ACC112 (cell line): ENCODE measurements at regions not wholly inside any gene's neighbourhood (a gene's known extent, or its start where the extent isn't known, plus 50 kb on each side); places are given as distances from the start of the nearest gene placed in this dataset.
"Not testable (repeated sequence)": the region's sequence is repeated elsewhere in the genome, so short reads cannot be mapped to it uniquely, and the experiment has no call there.

ENCODE experiments used
- H2AFZ ChIP-seq: fragments of 200-600 bp; sonication (generic); one replicate; pipeline ENCODE4 v1.6.0; 2017; ENCODE audit warnings: antibody characterized with exemption, low read length; ENCODE audit not compliant: unreplicated experiment
- H3K27ac ChIP-seq: fragments of 200-600 bp; sonication (generic); 2 replicates; pipeline ENCODE4 v1.5.1; 2014; ENCODE audit warnings: low read depth, mild to moderate bottlenecking, antibody characterized with exemption, low read length, moderate library complexity
- H3K27me3 ChIP-seq: fragments of 200-600 bp; sonication (generic); 2 replicates; pipeline ENCODE4 v1.6.1; 2014; ENCODE audit warnings: mild to moderate bottlenecking, antibody characterized with exemption, low read length, moderate library complexity, mixed read lengths; ENCODE audit not compliant: insufficient read depth
- H3K36me3 ChIP-seq: fragments of 200-600 bp; sonication (generic); 2 replicates; pipeline ENCODE4 v1.6.1; 2016; ENCODE audit warnings: mild to moderate bottlenecking, antibody characterized with exemption, low read length, moderate library complexity, mixed read lengths; ENCODE audit not compliant: insufficient read depth
- H3K4me1 ChIP-seq: fragments of 200-600 bp; sonication (generic); one replicate; pipeline ENCODE4 v1.6.1; 2016; ENCODE audit warnings: low read length, mixed read lengths; ENCODE audit not compliant: insufficient read depth, unreplicated experiment, control insufficient read depth
- H3K4me3 ChIP-seq: fragments of 200-600 bp; sonication (generic); 2 replicates; pipeline ENCODE4 v1.5.1; 2014; ENCODE audit warnings: mild to moderate bottlenecking, low read depth, low read length
- H3K79me2 ChIP-seq: fragments of 200-600 bp; sonication (generic); one replicate; pipeline ENCODE4 v1.6.0; 2016; ENCODE audit warnings: low read length; ENCODE audit not compliant: control insufficient read depth, unreplicated experiment, insufficient read depth

DNA sequence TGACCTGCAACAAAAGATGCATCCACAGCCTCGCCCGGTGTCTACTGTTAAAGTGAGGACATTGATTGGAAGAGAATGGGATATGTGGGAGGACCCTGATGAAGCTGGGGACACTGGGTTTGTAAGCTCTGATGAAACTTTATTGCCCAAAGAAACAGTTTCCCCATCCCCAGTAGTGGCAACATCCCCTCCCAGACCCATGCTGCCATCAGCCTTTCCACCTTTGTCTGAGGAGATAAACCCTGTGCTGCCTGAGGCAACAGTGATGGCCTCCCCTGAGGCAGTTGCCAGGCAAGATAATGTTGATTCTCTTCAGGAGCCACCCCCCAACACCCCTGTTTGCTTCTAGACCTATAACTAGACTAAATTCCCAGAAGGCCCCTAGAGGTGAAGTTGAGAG, 234.0 kb downstream of the TFAP2B start:
- not testable (repeated sequence) for H3K27me3 ChIP-seq, H3K27ac ChIP-seq, H3K4me1 ChIP-seq, H3K4me3 ChIP-seq, H3K36me3 ChIP-seq, H2AFZ ChIP-seq, H3K79me2 ChIP-seq

GRCh38 chr6:51055316-51055715, 236.6 kb downstream of the TFAP2B start:
- H3K27ac ChIP-seq, H3K36me3 ChIP-seq, H3K4me1 ChIP-seq, H3K79me2 ChIP-seq, H3K4me3 ChIP-seq, H3K27me3 ChIP-seq, H2AFZ ChIP-seq: not testable (repeated sequence)

GRCh38 chr6:51057296-51057695, 238.6 kb downstream of the TFAP2B start:
- H2AFZ ChIP-seq: no peak overlapping the region
- no peaks in the 10 kb centered on the region for H3K4me1 ChIP-seq
- H3K27ac ChIP-seq: no peak overlapping the region
- H3K27me3 ChIP-seq: no peaks in the 10 kb centered on the region
- H3K4me3 ChIP-seq: no peak overlapping the region
- no peaks in the 10 kb centered on the region for H3K36me3 ChIP-seq
- no peaks in the 10 kb centered on the region for H3K79me2 ChIP-seq

DNA sequence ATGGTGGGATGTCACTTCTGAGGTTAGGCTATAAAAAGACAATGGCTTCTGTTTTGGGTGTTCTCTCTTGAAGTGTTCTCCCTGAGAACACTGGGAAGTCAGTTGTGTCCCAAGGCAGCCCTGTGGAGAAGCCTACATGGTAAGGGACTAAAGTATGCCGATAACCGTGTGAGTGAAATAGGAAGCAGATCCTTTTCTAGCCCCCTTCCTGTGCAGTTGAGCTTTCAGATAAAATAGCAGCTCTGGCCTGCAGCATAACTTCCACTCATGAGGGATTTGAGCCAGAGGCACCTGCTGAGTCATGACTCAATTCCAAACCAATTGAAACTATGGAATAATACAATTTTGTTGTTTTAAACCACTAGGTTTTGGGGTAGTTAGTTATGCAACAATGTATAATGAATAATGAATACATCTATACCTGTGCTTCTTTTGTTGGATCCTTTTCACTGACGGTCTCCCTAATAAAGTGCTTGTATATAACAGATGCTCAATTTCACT, 241.6 kb downstream of the TFAP2B start:
- no peaks in the 10 kb centered on the region for H3K79me2 ChIP-seq
- H3K4me3 ChIP-seq: no peak overlapping the region
- no peaks in the 10 kb centered on the region for H3K36me3 ChIP-seq
- no peak overlapping the region for H2AFZ ChIP-seq
- no peaks in the 10 kb centered on the region for H3K27me3 ChIP-seq
- no peak overlapping the region for H3K27ac ChIP-seq
- H3K4me1 ChIP-seq: no peaks in the 10 kb centered on the region

GRCh38 chr6:51062166-51062722, 243.6 kb downstream of the TFAP2B start:
- H2AFZ ChIP-seq: no peak overlapping the region
- H3K4me3 ChIP-seq: no peak overlapping the region
- H3K4me1 ChIP-seq: no peaks in the 10 kb centered on the region
- no peaks in the 10 kb centered on the region for H3K36me3 ChIP-seq
- no peaks in the 10 kb centered on the region for H3K27me3 ChIP-seq
- H3K79me2 ChIP-seq: no peaks in the 10 kb centered on the region
- H3K27ac ChIP-seq: no peak overlapping the region

GRCh38 chr6:51077821-51078518, 259.3 kb downstream of the TFAP2B start:
- Histone ChIP-seq H3K79me2 (no peaks in the 10 kb centered on the region), H3K36me3 (no peaks in the 10 kb centered on the region), H3K27me3 (no peaks in the 10 kb centered on the region), H3K4me3 (no peak overlapping the region), H3K27ac (no peak overlapping the region), H3K4me1 (no peaks in the 10 kb centered on the region), H2AFZ (no peak overlapping the region)

- Histone ChIP-seq H3K4me1 (no peaks in the 10 kb centered on the region), H2AFZ (no peak overlapping the region), H3K27ac (no peak overlapping the region), H3K4me3 (no peak overlapping the region), H3K79me2 (no peaks in the 10 kb centered on the region), H3K36me3 (no peaks in the 10 kb centered on the region), H3K27me3 (no peaks in the 10 kb centered on the region)
These were observed 271.7 kb downstream of the TFAP2B start for GRCh38 chr6:51090343-51090742.

- no peak overlapping the region for H2AFZ ChIP-seq
- H3K27ac ChIP-seq: no peak overlapping the region
- no peaks in the 10 kb centered on the region for H3K4me1 ChIP-seq
- no peaks in the 10 kb centered on the region for H3K79me2 ChIP-seq
- no peak overlapping the region for H3K4me3 ChIP-seq
- H3K36me3 ChIP-seq: no peaks in the 10 kb centered on the region
- H3K27me3 ChIP-seq: no peaks in the 10 kb centered on the region
These were observed 275.2 kb downstream of the TFAP2B start for GRCh38 chr6:51093871-51094270.

GRCh38 chr6:51094271-51094670, 275.6 kb downstream of the TFAP2B start:
- Histone ChIP-seq H3K27ac (no peak overlapping the region), H3K4me3 (no peak overlapping the region), H3K4me1 (no peaks in the 10 kb centered on the region)

DNA sequence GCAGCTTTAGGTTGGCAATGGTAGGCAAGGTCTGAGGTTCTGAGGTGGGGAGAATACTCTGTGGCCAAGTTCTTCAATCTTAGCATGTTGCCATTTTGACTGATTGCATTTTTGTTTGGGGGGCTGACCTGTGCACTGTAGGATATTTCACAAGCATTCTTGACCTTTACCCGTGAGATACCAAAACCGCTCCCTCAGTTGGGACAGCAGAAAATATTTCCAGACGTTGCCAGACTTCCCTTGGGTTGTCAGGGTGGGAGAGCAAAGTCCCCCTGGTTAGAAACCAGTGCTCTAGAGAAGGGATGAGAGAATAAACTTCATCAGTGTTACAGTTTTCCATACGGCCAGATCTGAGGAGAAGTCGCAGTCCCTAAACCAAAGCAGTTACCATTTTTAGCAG, 279.6 kb downstream of the TFAP2B start:
- Histone ChIP-seq H3K4me1 (no peaks in the 10 kb centered on the region), H3K4me3 (no peak overlapping the region), H2AFZ (no peak overlapping the region), H3K79me2 (no peaks in the 10 kb centered on the region), H3K36me3 (no peaks in the 10 kb centered on the region), H3K27me3 (no peaks in the 10 kb centered on the region), H3K27ac (no peak overlapping the region)

More at GRCh38 chr6:51094271-51094670, 275.6 kb downstream of the TFAP2B start:
- H3K79me2 ChIP-seq: no peaks in the 10 kb centered on the region
- no peaks in the 10 kb centered on the region for H3K27me3 ChIP-seq
- H3K36me3 ChIP-seq: no peaks in the 10 kb centered on the region
- no peak overlapping the region for H2AFZ ChIP-seq

GRCh38 chr6:51098791-51099190, 280.1 kb downstream of the TFAP2B start:
- Histone ChIP-seq H3K27ac (no peak overlapping the region), H3K27me3 (no peaks in the 10 kb centered on the region), H3K4me1 (no peaks in the 10 kb centered on the region), H2AFZ (no peak overlapping the region), H3K79me2 (no peaks in the 10 kb centered on the region), H3K4me3 (no peak overlapping the region), H3K36me3 (no peaks in the 10 kb centered on the region)
